ENCODE measurements at regions not wholly inside any gene's neighbourhood (a gene's known extent, or its start where the extent isn't known, plus 50 kb on each side); places are given as distances from the start of the nearest gene placed in this dataset.

GRCh38 chr22:48021991-48022401 lies 1259.5 kb downstream of the TBC1D22A start:
- ChIA-PET CTCF (no interaction called here), POLR2A (no interaction called here)
- TF ChIP-seq CTCF (IDR thresholded peaks at IDR 0.05; ENCODE audit: insufficient read depth, low read depth, low read length), result no peak

GRCh38 chr22:48018346-48018745 lies 1255.9 kb downstream of the TBC1D22A start:
- DNase-seq (ENCODE audit: low read depth), result no peak
- Histone ChIP-seq H3K36me3 (ENCODE audit: control insufficient read depth, insufficient read depth, low read length) (no peaks in the 10 kb centered on the region), H3K27me3 (ENCODE audit: control insufficient read depth, insufficient read depth, low read length) (no peaks in the 10 kb centered on the region), H3K4me3 (ENCODE audit: low read depth, low read length) (no peak overlapping the region)
- ChIA-PET CTCF (no interaction called here), POLR2A (no interaction called here)
- no peak for TF ChIP-seq CTCF (IDR thresholded peaks at IDR 0.05; ENCODE audit: insufficient read depth, low read depth, low read length)

More at GRCh38 chr22:48021991-48022401, 1259.5 kb downstream of the TBC1D22A start:
- H3K36me3 ChIP-seq (ENCODE audit: control insufficient read depth, insufficient read depth, low read length), result no peaks in the 10 kb centered on the region
- DNase-seq (ENCODE audit: low read depth), result no peak
- H3K4me3 ChIP-seq (ENCODE audit: low read depth, low read length), result no peak overlapping the region
- no peaks in the 10 kb centered on the region for H3K27me3 ChIP-seq (ENCODE audit: control insufficient read depth, insufficient read depth, low read length)

GRCh38 chr22:48015701-48016100 lies 1253.3 kb downstream of the TBC1D22A start:
- TF ChIP-seq CTCF (IDR thresholded peaks at IDR 0.05; ENCODE audit: insufficient read depth, low read depth, low read length), result no peak
- Histone ChIP-seq H3K4me3 (ENCODE audit: low read depth, low read length) (no peak overlapping the region), H3K36me3 (ENCODE audit: control insufficient read depth, insufficient read depth, low read length) (no peaks in the 10 kb centered on the region), H3K27me3 (ENCODE audit: control insufficient read depth, insufficient read depth, low read length) (no peaks in the 10 kb centered on the region)
- ChIA-PET POLR2A (no interaction called here), CTCF (no interaction called here)
- no peak for DNase-seq (ENCODE audit: low read depth)

- Histone ChIP-seq H3K36me3 (ENCODE audit: control insufficient read depth, insufficient read depth, low read length) (no peaks in the 10 kb centered on the region), H3K4me3 (ENCODE audit: low read depth, low read length) (no peak overlapping the region), H3K27me3 (ENCODE audit: control insufficient read depth, insufficient read depth, low read length) (no peaks in the 10 kb centered on the region)
- DNase-seq (ENCODE audit: low read depth), result no peak
- no peak for TF ChIP-seq CTCF (IDR thresholded peaks at IDR 0.05; ENCODE audit: insufficient read depth, low read depth, low read length)
- ChIA-PET CTCF (no interaction called here), POLR2A (no interaction called here)
These were observed 1242.5 kb downstream of the TBC1D22A start for GRCh38 chr22:48004936-48005335.

- no peak for TF ChIP-seq CTCF (IDR thresholded peaks at IDR 0.05; ENCODE audit: insufficient read depth, low read depth, low read length)
- CTCF ChIA-PET, result no interaction called here
- DNase-seq (ENCODE audit: low read depth), result no peak
- Histone ChIP-seq H3K27me3 (ENCODE audit: control insufficient read depth, insufficient read depth, low read length) (no peaks in the 10 kb centered on the region), H3K4me3 (ENCODE audit: low read depth, low read length) (no peak overlapping the region), H3K36me3 (ENCODE audit: control insufficient read depth, insufficient read depth, low read length) (no peaks in the 10 kb centered on the region)
- POLR2A ChIA-PET, result no interaction called here
These were observed 1241.6 kb downstream of the TBC1D22A start for GRCh38 chr22:48004038-48004437.

Data from BJ (cell line).